Activated naive CD8-positive, alpha-beta T cell treated with anti-CD3 and anti-CD28 coated beads, Interleukin-2, amount 50 U/mL, for 24 hours (primary cell): ENCODE measurements at regions not wholly inside any gene's neighbourhood (a gene's known extent, or its start where the extent isn't known, plus 50 kb on each side); places are given as distances from the start of the nearest gene placed in this dataset.
"Not testable (repeated sequence)": the region's sequence is repeated elsewhere in the genome, so short reads cannot be mapped to it uniquely, and the experiment has no call there.

ENCODE experiments used
- ATAC-seq: fragments of 150-1000 bp; cut with Tn5 transposase; one replicate; pipeline ENCODE4 v1.10.0; 2021
- DNase-seq: peaks from one replicate; pipeline ENCODE4 v3.0.0; 2021
- H3K27ac Mint-ChIP-seq: one replicate; pipeline ENCODE4 v1.8.0; 2021; ENCODE audit warnings: mild to moderate bottlenecking, mixed read lengths
- H3K27me3 Mint-ChIP-seq: one replicate; pipeline ENCODE4 v1.8.0; 2021; ENCODE audit warnings: mixed read lengths
- H3K36me3 Mint-ChIP-seq: one replicate; pipeline ENCODE4 v1.8.0; 2021; ENCODE audit warnings: low read depth, mixed read lengths
- H3K4me1 Mint-ChIP-seq: one replicate; pipeline ENCODE4 v1.8.0; 2021; ENCODE audit warnings: mixed read lengths
- H3K4me3 Mint-ChIP-seq: one replicate; pipeline ENCODE4 v1.8.0; 2021; ENCODE audit warnings: mild to moderate bottlenecking, moderate library complexity, mixed read lengths
- H3K9me3 Mint-ChIP-seq: one replicate; pipeline ENCODE4 v1.8.0; 2021; ENCODE audit warnings: mixed read lengths

- no peak overlapping the region for H3K4me3 Mint-ChIP-seq
- H3K36me3 Mint-ChIP-seq: no peaks in the 10 kb centered on the region
- H3K4me1 Mint-ChIP-seq: no peaks in the 10 kb centered on the region
- H3K9me3 Mint-ChIP-seq: no peaks in the 10 kb centered on the region
- no peak for DNase-seq
- ATAC-seq: no peak
- no peak overlapping the region for H3K27ac Mint-ChIP-seq
- no peaks in the 10 kb centered on the region for H3K27me3 Mint-ChIP-seq
Observed at GRCh38 chr5:97968346-97968745, 785.3 kb upstream of the RIOK2 start.

GRCh38 chr5:97979740-97980139, 793.7 kb upstream of the RGMB start:
- Mint-ChIP-seq H3K4me3 (no peak overlapping the region), H3K4me1 (no peaks in the 10 kb centered on the region), H3K36me3 (no peaks in the 10 kb centered on the region), H3K9me3 (peaks cover 3% of the 10 kb centered on the region), H3K27ac (no peak overlapping the region), H3K27me3 (no peaks in the 10 kb centered on the region)
- DNase-seq (no peak), ATAC-seq (no peak)

- Mint-ChIP-seq H3K36me3 (no peaks in the 10 kb centered on the region), H3K4me3 (no peak overlapping the region), H3K9me3 (peaks cover 2% of the 10 kb centered on the region), H3K27me3 (no peaks in the 10 kb centered on the region), H3K27ac (no peak overlapping the region), H3K4me1 (no peaks in the 10 kb centered on the region)
- DNase-seq (no peak), ATAC-seq (no peak)
Observed at GRCh38 chr5:97980291-97980690, 793.2 kb upstream of the RGMB start.

- H3K27ac Mint-ChIP-seq: no peak overlapping the region
- no peak for DNase-seq
- no peaks in the 10 kb centered on the region for H3K27me3 Mint-ChIP-seq
- no peaks in the 10 kb centered on the region for H3K9me3 Mint-ChIP-seq
- H3K4me3 Mint-ChIP-seq: no peak overlapping the region
- ATAC-seq: no peak
- H3K4me1 Mint-ChIP-seq: no peaks in the 10 kb centered on the region
- no peaks in the 10 kb centered on the region for H3K36me3 Mint-ChIP-seq
Observed at GRCh38 chr5:97986069-97986468, 787.4 kb upstream of the RGMB start.

GRCh38 chr5:97991236-97991635, 782.2 kb upstream of the RGMB start:
- Mint-ChIP-seq H3K4me3 (no peak overlapping the region), H3K27me3 (no peaks in the 10 kb centered on the region), H3K36me3 (no peaks in the 10 kb centered on the region), H3K9me3 (peaks cover 7% of the 10 kb centered on the region), H3K27ac (no peak overlapping the region), H3K4me1 (no peaks in the 10 kb centered on the region)
- DNase-seq (no peak), ATAC-seq (no peak)

GRCh38 chr5:97998941-97999340, 774.5 kb upstream of the RGMB start:
- no peaks in the 10 kb centered on the region for H3K27me3 Mint-ChIP-seq
- ATAC-seq: no peak
- no peaks in the 10 kb centered on the region for H3K36me3 Mint-ChIP-seq
- no peak overlapping the region for H3K27ac Mint-ChIP-seq
- H3K9me3 Mint-ChIP-seq: peaks cover 7% of the 10 kb centered on the region
- H3K4me3 Mint-ChIP-seq: no peak overlapping the region
- H3K4me1 Mint-ChIP-seq: no peaks in the 10 kb centered on the region
- no peak for DNase-seq

GRCh38 chr5:98004463-98004862, 769.0 kb upstream of the RGMB start:
- H3K27ac Mint-ChIP-seq: no peak overlapping the region
- DNase-seq (no peak), ATAC-seq (no peak)
- H3K36me3 Mint-ChIP-seq: no peaks in the 10 kb centered on the region
- no peaks in the 10 kb centered on the region for H3K27me3 Mint-ChIP-seq
- H3K9me3 Mint-ChIP-seq: peaks cover 4% of the 10 kb centered on the region
- H3K4me1 Mint-ChIP-seq: no peaks in the 10 kb centered on the region
- H3K4me3 Mint-ChIP-seq: no peak overlapping the region

- Mint-ChIP-seq H3K36me3 (no peaks in the 10 kb centered on the region), H3K4me1 (no peaks in the 10 kb centered on the region), H3K9me3 (no peaks in the 10 kb centered on the region), H3K27me3 (no peaks in the 10 kb centered on the region), H3K27ac (no peak overlapping the region), H3K4me3 (no peak overlapping the region)
- DNase-seq: no peak
- ATAC-seq: no peak
Observed at GRCh38 chr5:98016771-98017170, 756.7 kb upstream of the RGMB start.

- not testable (repeated sequence) for ATAC-seq, H3K36me3 Mint-ChIP-seq, H3K4me1 Mint-ChIP-seq, H3K27ac Mint-ChIP-seq, H3K4me3 Mint-ChIP-seq, DNase-seq, H3K9me3 Mint-ChIP-seq, H3K27me3 Mint-ChIP-seq
Observed at GRCh38 chr5:98030273-98030672, 743.2 kb upstream of the RGMB start.

- H3K27ac Mint-ChIP-seq, ATAC-seq, H3K27me3 Mint-ChIP-seq, H3K36me3 Mint-ChIP-seq, DNase-seq, H3K9me3 Mint-ChIP-seq, H3K4me1 Mint-ChIP-seq, H3K4me3 Mint-ChIP-seq: not testable (repeated sequence)
Observed at GRCh38 chr5:98031036-98031435, 742.4 kb upstream of the RGMB start.

GRCh38 chr5:98031496-98031895, 742.0 kb upstream of the RGMB start:
- Mint-ChIP-seq H3K27ac (no peak overlapping the region), H3K4me1 (no peaks in the 10 kb centered on the region), H3K4me3 (no peak overlapping the region), H3K36me3 (no peaks in the 10 kb centered on the region), H3K27me3 (no peaks in the 10 kb centered on the region), H3K9me3 (no peaks in the 10 kb centered on the region)
- no peak for ATAC-seq
- DNase-seq: no peak

GRCh38 chr5:98031926-98032325, 741.5 kb upstream of the RGMB start:
- ATAC-seq (no peak), DNase-seq (no peak)
- no peaks in the 10 kb centered on the region for H3K27me3 Mint-ChIP-seq
- H3K4me3 Mint-ChIP-seq: no peak overlapping the region
- H3K4me1 Mint-ChIP-seq: no peaks in the 10 kb centered on the region
- no peaks in the 10 kb centered on the region for H3K36me3 Mint-ChIP-seq
- no peak overlapping the region for H3K27ac Mint-ChIP-seq
- no peaks in the 10 kb centered on the region for H3K9me3 Mint-ChIP-seq

GRCh38 chr5:98041661-98042060, 731.8 kb upstream of the RGMB start:
- Mint-ChIP-seq H3K27me3 (no peaks in the 10 kb centered on the region), H3K9me3 (no peaks in the 10 kb centered on the region), H3K27ac (no peak overlapping the region), H3K4me3 (no peak overlapping the region), H3K4me1 (no peaks in the 10 kb centered on the region), H3K36me3 (no peaks in the 10 kb centered on the region)
- ATAC-seq (no peak), DNase-seq (no peak)

GRCh38 chr5:98042521-98042920, 730.9 kb upstream of the RGMB start:
- no peak for ATAC-seq
- DNase-seq: no peak
- no peaks in the 10 kb centered on the region for H3K9me3 Mint-ChIP-seq
- H3K4me3 Mint-ChIP-seq: no peak overlapping the region
- no peak overlapping the region for H3K27ac Mint-ChIP-seq
- no peaks in the 10 kb centered on the region for H3K4me1 Mint-ChIP-seq
- H3K27me3 Mint-ChIP-seq: peaks cover 2% of the 10 kb centered on the region
- no peaks in the 10 kb centered on the region for H3K36me3 Mint-ChIP-seq

GRCh38 chr5:98042961-98043360, 730.5 kb upstream of the RGMB start:
- H3K27ac Mint-ChIP-seq: no peak overlapping the region
- no peak overlapping the region for H3K4me3 Mint-ChIP-seq
- no peaks in the 10 kb centered on the region for H3K36me3 Mint-ChIP-seq
- H3K9me3 Mint-ChIP-seq: no peaks in the 10 kb centered on the region
- H3K27me3 Mint-ChIP-seq: peaks cover 2% of the 10 kb centered on the region
- ATAC-seq: no peak
- DNase-seq: no peak
- no peaks in the 10 kb centered on the region for H3K4me1 Mint-ChIP-seq

- DNase-seq (no peak), ATAC-seq (no peak)
- no peak overlapping the region for H3K4me3 Mint-ChIP-seq
- no peak overlapping the region for H3K27ac Mint-ChIP-seq
- H3K36me3 Mint-ChIP-seq: no peaks in the 10 kb centered on the region
- peaks cover 2% of the 10 kb centered on the region for H3K27me3 Mint-ChIP-seq
- no peaks in the 10 kb centered on the region for H3K4me1 Mint-ChIP-seq
- no peaks in the 10 kb centered on the region for H3K9me3 Mint-ChIP-seq
Observed at GRCh38 chr5:98050583-98050982, 722.9 kb upstream of the RGMB start.
